ENCODE measurements at regions not wholly inside any gene's neighbourhood (a gene's known extent, or its start where the extent isn't known, plus 50 kb on each side); places are given as distances from the start of the nearest gene placed in this dataset.

DNA sequence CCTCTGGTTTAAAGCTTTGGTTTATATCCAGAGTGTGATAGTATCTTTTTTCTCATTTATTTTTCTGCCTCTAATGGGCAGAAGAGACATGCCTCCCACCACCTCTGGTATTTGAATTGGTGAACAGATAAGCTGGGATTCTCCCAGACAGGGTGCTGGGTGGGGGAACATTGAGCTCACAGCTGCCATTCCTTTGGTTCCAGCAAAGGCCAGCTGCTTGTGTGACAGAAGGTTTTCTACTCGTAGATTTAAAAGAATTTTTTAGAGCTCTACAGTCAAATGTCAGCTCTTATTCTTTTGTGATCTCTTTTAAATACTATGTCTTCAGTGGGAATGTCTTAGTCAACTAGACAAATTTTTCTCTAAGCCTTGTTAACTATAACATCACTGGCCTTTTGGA, 54.7 kb upstream of the ADAMTS16 start:
- TF ChIP-seq, protein P1, sequence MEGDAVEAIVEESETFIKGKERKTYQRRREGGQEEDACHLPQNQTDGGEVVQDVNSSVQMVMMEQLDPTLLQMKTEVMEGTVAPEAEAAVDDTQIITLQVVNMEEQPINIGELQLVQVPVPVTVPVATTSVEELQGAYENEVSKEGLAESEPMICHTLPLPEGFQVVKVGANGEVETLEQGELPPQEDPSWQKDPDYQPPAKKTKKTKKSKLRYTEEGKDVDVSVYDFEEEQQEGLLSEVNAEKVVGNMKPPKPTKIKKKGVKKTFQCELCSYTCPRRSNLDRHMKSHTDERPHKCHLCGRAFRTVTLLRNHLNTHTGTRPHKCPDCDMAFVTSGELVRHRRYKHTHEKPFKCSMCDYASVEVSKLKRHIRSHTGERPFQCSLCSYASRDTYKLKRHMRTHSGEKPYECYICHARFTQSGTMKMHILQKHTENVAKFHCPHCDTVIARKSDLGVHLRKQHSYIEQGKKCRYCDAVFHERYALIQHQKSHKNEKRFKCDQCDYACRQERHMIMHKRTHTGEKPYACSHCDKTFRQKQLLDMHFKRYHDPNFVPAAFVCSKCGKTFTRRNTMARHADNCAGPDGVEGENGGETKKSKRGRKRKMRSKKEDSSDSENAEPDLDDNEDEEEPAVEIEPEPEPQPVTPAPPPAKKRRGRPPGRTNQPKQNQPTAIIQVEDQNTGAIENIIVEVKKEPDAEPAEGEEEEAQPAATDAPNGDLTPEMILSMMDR (IDR thresholded peaks at IDR 0.05): no peak
- TF ChIP-seq, protein P2, sequence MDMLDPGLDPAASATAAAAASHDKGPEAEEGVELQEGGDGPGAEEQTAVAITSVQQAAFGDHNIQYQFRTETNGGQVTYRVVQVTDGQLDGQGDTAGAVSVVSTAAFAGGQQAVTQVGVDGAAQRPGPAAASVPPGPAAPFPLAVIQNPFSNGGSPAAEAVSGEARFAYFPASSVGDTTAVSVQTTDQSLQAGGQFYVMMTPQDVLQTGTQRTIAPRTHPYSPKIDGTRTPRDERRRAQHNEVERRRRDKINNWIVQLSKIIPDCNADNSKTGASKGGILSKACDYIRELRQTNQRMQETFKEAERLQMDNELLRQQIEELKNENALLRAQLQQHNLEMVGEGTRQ (IDR thresholded peaks at IDR 0.05): no peak
- no peak for TF ChIP-seq MYC (IDR thresholded peaks at IDR 0.05; ENCODE audit: borderline replicate concordance, low read length)
- no peak for TF ChIP-seq RAD21 (conservative IDR thresholded peaks at IDR 0.05 in 1 of 2, IDR thresholded peaks at IDR 0.05 in 1 of 2)
- TF ChIP-seq CEBPB (IDR thresholded peaks at IDR 0.05): no peak
- TF ChIP-seq POLR2AphosphoS2 (conservative IDR thresholded peaks at IDR 0.05; ENCODE audit: low read length): no peak
- no peak for TF ChIP-seq RARB (CRISPR knock-in tag; IDR thresholded peaks at IDR 0.05)
